ENCODE measurements at regions not wholly inside any gene's neighbourhood (a gene's known extent, or its start where the extent isn't known, plus 50 kb on each side); places are given as distances from the start of the nearest gene placed in this dataset.

- Histone ChIP-seq H3K4me2 (replicated peaks; ENCODE audit: low read depth, low read length, poor library complexity, severe bottlenecking) (no peak overlapping the region), H3K36me3 (replicated peaks in 1 of 2; ENCODE audit: control extremely low read depth in 1 of 2, control insufficient read depth in 1 of 2, extremely low read depth in 1 of 2, insufficient read depth in 2 of 2, low read length in 1 of 2) (peaks cover 1 to 2% of the 10 kb centered on the region in 2 experiments), H2AFZ (ENCODE audit: insufficient read depth, low read depth, low read length, poor library complexity, severe bottlenecking) (no peak overlapping the region), H3K9me3 (ENCODE audit: control extremely low read depth in 1 of 3, control insufficient read depth in 2 of 3, insufficient read depth in 1 of 3, low read length in 2 of 3) (peaks cover 0 to 2% (median 0%) of the 10 kb centered on the region in 3 donors), H3K9ac (ENCODE audit: low read length) (no peak overlapping the region), H3K79me2 (ENCODE audit: control insufficient read depth, insufficient read depth, low read length) (no peaks in the 10 kb centered on the region), H3K27ac (ENCODE audit: low read length in 2 of 2) (no peak overlapping the region), H3K4me1 (ENCODE audit: control insufficient read depth in 2 of 2, insufficient read depth in 2 of 2, low read length in 2 of 2) (peaks cover 0 to under 1% of the 10 kb centered on the region in 2 donors), H3K27me3 (replicated peaks in 1 of 4; ENCODE audit: control extremely low read depth in 1 of 4, control insufficient read depth in 3 of 4, insufficient read depth in 4 of 4, low read length in 3 of 4) (no peaks in the 10 kb centered on the region), H4K20me1 (ENCODE audit: control insufficient read depth, insufficient read depth, low read length, poor library complexity, severe bottlenecking) (no peaks in the 10 kb centered on the region), H3K4me3 (ENCODE audit: control extremely low read depth in 1 of 5, extremely low read depth in 1 of 5, insufficient read depth in 1 of 5, low read depth in 2 of 5, low read length in 4 of 5) (no peak overlapping the region)
- Mint-ChIP-seq H3K27me3 (no peaks in the 10 kb centered on the region), H3K27ac (no peak overlapping the region), H3K4me1 (peaks cover 9% of the 10 kb centered on the region), H3K4me3 (no peak overlapping the region), H3K9me3 (ENCODE audit: insufficient read depth) (no peaks in the 10 kb centered on the region)
- no peak for DNase-seq
- no CpG with 5 or more reads among the region's 1 CpG for WGBS (ENCODE audit: insufficient coverage)
- ChIA-PET POLR2A (no interaction called here), CTCF (interaction anchor here (0.6 kb wide), 1 partner anchor 49 kb away, joined by 4 read pairs; no protein-coding TSS in a partner anchor)
- intact Hi-C loops (cut with micrococcal nuclease): no loop called here
- TF ChIP-seq CTCF (IDR thresholded peaks at IDR 0.05): no peak
- no peak for TF ChIP-seq EZH2 (IDR thresholded peaks at IDR 0.05; ENCODE audit: borderline replicate concordance, insufficient read depth, low read depth, low read length, poor library complexity, severe bottlenecking)
- no peak for ATAC-seq (ENCODE audit: low read depth)
Measured at GRCh38 chr6:132166526-132167051, 215.4 kb upstream of the CCN2 start.

- no CpG with 5 or more reads among the region's 2 CpGs for WGBS (ENCODE audit: insufficient coverage)
- intact Hi-C loops (cut with micrococcal nuclease): no loop called here
- Mint-ChIP-seq H3K27me3 (no peaks in the 10 kb centered on the region), H3K27ac (no peak overlapping the region), H3K4me1 (peaks cover 14% of the 10 kb centered on the region), H3K4me3 (no peak overlapping the region), H3K9me3 (ENCODE audit: insufficient read depth) (no peaks in the 10 kb centered on the region)
- H3K27ac ChIP-seq (ENCODE audit: low read length in 2 of 2): no peak overlapping the region
- TF ChIP-seq CTCF (IDR thresholded peaks at IDR 0.05): no peak
- no peak for TF ChIP-seq EZH2 (IDR thresholded peaks at IDR 0.05; ENCODE audit: borderline replicate concordance, insufficient read depth, low read depth, low read length, poor library complexity, severe bottlenecking)
- peaks cover 0 to 2% (median 0%) of the 10 kb centered on the region in 3 donors for H3K9me3 ChIP-seq (ENCODE audit: control extremely low read depth in 1 of 3, control insufficient read depth in 2 of 3, insufficient read depth in 1 of 3, low read length in 2 of 3)
- CTCF ChIA-PET: no interaction called here
- no peaks in the 10 kb centered on the region for H3K27me3 ChIP-seq (replicated peaks in 1 of 4; ENCODE audit: control extremely low read depth in 1 of 4, control insufficient read depth in 3 of 4, insufficient read depth in 4 of 4, low read length in 3 of 4)
- peaks cover 0 to 3% of the 10 kb centered on the region in 2 donors for H3K4me1 ChIP-seq (ENCODE audit: control insufficient read depth in 2 of 2, insufficient read depth in 2 of 2, low read length in 2 of 2)
- DNase-seq (no peak), ATAC-seq (ENCODE audit: low read depth) (no peak)
- H2AFZ ChIP-seq (ENCODE audit: insufficient read depth, low read depth, low read length, poor library complexity, severe bottlenecking): no peak overlapping the region
- POLR2A ChIA-PET: no interaction called here
- H3K4me2 ChIP-seq (replicated peaks; ENCODE audit: low read depth, low read length, poor library complexity, severe bottlenecking): no peak overlapping the region
- no peaks in the 10 kb centered on the region for H3K79me2 ChIP-seq (ENCODE audit: control insufficient read depth, insufficient read depth, low read length)
- H3K36me3 ChIP-seq (replicated peaks in 1 of 2; ENCODE audit: control extremely low read depth in 1 of 2, control insufficient read depth in 1 of 2, extremely low read depth in 1 of 2, insufficient read depth in 2 of 2, low read length in 1 of 2): peaks cover 0 to 2% of the 10 kb centered on the region in 2 experiments
- H3K4me3 ChIP-seq (ENCODE audit: control extremely low read depth in 1 of 5, extremely low read depth in 1 of 5, insufficient read depth in 1 of 5, low read depth in 2 of 5, low read length in 4 of 5): no peak overlapping the region
- H3K9ac ChIP-seq (ENCODE audit: low read length): no peak overlapping the region
- no peaks in the 10 kb centered on the region for H4K20me1 ChIP-seq (ENCODE audit: control insufficient read depth, insufficient read depth, low read length, poor library complexity, severe bottlenecking)
Measured at GRCh38 chr6:132165677-132166076, 214.5 kb upstream of the CCN2 start.

All from B cell (primary cell).